AML-193 (cell line): ENCODE measurements at regions not wholly inside any gene's neighbourhood (a gene's known extent, or its start where the extent isn't known, plus 50 kb on each side); places are given as distances from the start of the nearest gene placed in this dataset.
"Not testable (repeated sequence)": the region's sequence is repeated elsewhere in the genome, so short reads cannot be mapped to it uniquely, and the experiment has no call there.

Experiments
- DNase-seq, 2 experiments: peaks; one replicate each; lab custom pipeline; 2025; lab: John Stamatoyannopoulos, UW

DNA sequence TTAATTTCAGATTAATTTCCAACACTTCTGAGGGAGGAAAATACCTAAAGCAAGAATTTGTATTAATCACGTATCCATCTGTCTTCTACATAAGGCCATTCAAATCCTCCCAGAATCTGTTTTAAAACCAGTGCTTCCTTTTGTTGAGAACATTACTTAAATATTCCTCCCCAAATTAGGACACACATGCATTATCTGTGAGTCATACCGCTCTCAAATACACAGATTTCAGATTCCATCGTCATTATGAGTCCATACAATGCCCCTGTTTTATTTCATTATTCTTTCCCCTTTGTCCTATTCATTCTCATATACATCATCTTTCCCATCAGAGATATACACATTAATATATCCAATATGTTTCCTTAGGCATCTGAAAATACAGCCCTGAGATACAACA, 57.3 kb upstream of the PRSS12 start:
- DNase-seq: no peak

DNA sequence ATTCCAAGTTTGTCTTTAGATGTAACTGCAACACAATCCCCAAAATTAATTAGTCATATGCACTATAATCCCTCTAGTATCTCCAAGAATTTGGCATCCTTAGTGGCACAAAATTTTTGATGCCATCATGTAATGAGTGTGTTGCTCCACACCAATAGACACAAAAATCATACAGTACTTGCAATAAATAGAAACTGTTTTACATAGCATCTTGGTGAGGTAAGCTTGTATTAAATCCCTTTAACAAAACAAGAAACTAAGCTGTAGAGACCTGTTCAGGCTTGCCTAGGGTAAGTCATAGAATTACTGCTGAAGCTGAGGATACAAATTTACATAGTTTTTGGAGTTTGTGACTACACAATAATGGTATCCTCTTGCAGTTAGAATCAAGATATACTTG, 64.5 kb upstream of the PRSS12 start:
- no peak for DNase-seq

DNA sequence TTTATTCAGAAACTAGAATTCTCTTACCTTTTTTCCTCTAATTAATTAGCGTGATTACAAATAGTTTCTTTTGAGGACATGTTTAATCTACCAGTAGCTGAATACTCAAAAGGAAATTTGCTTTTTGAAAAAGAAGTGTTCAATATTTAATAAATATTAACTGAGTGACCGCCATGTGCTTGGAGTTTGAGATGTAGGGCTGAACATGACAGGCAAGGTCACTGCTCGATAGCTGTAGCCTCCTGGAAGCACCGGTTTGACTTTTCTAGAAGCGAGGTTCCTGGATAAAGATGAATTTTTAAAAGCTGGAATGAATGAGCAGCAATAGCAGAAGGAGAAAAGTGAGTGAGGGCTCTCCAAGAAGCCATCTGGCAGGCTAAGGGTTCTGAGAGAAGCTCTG, 65.0 kb upstream of the PRSS12 start:
- not testable (repeated sequence) for DNase-seq

DNA sequence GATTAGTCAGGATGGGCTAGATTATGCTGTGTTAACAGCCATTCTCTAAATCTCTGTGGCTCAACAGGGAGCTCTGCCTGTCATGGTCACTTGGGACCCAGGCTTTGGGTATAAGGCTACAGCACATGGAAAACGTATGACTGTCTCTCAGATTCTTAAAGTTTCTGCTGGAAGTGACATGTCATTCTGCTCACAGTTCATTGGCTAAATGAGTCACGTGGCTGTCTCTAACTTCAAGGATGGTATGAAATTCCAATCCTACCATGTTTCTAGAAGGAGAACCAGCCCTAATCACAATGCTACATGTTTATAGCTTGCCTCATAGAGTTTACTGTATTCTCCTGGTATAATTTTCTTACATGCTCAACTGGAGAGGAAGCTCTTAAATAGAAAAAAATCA, 65.6 kb upstream of the PRSS12 start:
- not testable (repeated sequence) for DNase-seq

DNA sequence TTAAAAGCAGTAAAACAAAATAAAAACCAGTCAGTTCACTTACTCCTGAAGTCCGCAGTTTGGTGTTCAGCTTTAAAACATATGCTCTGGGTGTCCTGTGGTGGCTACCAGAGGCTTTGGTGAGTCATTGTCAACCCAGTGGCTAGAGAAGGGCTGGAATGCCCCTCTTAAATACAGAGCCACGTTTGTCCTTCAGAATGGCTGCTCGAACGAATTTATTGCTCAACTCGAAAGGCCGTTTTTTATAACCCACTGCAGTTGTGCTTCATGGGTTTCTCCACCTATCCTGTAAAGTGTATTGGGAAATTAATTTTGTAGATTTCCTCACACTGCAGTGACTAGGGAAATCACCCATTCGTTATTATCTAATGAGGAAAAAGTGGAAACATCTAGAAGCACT, 66.8 kb upstream of the PRSS12 start:
- not testable (repeated sequence) for DNase-seq

DNA sequence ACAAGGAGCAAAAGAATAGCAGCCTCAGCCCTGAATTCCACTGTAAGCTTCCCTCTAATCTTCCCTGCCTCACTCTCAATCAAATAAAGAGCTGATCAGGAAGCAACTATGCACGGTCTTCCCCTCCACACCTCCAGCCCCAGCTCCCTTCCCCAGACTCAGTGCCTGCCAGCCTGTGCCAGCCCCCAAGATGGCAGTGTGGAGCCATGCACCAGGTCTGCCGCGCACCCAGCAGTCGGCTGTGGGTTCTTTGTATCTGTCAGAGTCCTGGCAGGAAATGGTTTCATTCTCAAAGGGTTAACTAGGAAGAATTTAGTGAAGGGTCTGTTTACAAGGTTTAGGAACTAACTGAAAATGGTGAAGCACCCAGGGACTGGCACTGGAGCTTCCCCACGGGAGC, 71.3 kb upstream of the PRSS12 start:
- peak in 1 of 2 experiments; percentile 25 for DNase-seq

DNA sequence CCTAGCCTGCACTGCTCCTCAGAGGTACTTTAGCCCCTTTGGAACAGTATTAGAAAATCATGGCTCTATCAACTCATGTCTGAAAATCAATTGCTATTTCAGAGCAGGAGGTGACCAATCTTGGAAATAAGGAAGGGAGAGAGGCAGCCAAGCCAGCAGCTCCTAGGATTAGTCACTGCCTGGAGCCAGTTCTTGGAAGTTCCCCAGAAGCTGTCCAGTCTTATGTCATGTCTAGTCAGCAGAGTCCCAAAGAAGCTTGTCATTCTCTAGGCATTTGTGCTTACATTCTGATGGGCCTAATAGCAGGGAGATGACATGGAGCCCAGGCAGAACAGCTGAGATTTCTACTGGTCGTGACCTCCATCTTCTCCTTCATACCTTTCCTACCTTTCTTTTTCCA, 76.1 kb upstream of the PRSS12 start:
- DNase-seq: not testable (repeated sequence)

DNA sequence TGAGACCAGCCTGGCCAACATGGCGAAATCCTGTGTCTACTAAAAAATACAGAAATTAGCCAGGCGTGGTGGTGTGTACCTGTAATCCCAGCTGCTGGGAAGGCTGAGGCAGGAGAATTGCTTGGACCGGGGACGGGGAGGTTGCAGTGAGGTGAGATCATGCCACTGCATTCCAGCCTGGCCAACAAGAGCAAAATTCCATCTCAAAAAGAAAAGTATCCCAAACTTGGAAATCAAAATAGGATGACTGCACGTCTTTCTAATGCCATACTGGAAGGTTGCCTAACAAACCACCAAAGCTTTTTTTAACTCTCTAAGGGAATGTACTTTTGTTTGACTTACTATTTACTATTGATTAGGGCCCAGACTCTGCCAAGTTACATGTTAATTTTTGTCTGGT, 79.6 kb upstream of the PRSS12 start:
- not testable (repeated sequence) for DNase-seq

DNA sequence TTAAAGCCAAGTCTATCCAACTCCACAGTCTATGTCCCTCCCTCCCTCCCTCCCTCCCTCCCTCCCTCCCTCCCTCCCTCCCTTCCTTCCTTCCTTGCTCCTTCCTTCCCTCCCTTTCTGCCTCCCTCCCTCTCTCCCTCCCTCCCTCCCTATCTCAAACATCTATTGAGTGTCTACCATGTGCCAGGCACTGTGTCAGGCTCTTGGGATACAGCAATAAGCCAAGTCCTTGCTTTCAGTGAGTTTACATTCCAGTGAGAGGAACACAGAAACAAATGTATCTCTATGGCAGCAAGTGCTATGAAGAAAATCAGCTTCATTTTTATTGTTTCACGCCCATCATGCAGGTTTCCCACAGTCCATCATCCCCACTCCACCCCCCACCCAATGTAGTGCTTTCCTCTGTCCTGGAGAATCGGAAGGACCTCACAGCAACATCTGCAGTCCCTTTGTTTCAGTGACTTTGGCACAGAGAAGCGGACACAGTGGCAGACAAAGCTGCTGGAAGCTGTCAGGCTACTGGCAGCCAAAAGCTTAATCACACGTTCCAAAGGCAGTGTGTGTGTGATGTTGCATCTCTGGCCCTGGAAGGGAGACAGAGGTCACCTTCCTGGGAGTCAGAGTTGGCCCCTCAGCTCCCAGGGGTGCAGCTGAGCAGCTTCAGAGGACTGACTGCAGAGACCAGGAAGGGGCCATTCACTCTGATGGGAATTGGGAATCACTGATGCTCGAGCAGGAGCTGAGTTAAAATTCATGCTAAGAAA, 81.0 kb upstream of the PRSS12 start:
- DNase-seq: not testable (repeated sequence)

DNA sequence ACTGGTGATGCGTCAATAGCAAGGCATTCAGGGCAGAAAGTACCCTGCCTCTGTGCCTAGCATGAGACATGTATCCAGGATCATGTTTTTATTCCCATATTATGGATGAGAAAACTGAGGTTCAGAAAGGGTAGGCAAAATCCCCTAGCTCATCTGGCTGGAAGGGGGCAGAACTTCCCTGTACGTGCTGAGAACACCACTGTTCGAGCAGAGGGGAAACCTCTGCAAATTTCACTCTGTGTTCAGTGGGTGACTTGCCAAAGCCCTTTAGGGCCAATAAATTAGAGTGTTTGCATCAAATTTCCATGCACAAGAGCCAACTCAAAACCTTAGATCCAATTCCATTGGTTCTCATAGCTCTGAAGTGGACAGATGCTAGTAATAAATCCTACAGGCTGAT, 82.6 kb upstream of the PRSS12 start:
- DNase-seq: not testable (repeated sequence)

DNA sequence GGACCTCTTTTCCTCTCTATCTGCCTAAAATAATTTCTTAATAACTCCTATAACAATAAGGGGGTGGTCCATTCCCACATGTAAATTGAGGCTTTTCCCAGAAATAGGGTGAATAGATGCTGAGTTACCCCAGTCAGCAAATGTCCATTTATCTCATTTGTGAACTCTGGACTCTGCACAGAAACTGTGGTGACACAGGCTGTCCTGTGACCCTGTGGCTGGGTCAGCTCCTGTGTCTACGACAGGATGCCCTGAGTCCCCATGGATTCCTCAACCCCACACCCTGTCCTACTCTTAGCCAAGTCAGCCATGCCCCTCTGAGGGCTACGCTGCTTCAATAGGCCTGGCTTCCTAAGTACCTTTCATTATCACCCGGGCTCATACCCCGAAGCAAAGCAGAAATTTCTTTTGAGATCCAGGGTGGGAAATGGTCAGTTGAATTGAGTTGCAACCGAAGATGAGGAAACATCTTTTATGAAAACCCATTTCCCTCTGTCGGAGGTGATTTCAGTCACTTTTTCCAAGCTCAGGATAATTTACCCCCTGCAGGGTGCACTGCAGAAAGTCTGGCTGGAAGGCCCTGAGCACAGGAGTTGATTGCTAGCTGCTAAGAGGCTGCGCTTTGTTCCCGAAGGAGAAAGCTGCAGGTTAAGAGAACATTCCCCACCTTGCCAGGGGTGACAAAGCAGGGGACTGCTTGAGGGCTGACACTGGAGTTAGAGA, 89.5 kb upstream of the PRSS12 start:
- not testable (repeated sequence) for DNase-seq

DNA sequence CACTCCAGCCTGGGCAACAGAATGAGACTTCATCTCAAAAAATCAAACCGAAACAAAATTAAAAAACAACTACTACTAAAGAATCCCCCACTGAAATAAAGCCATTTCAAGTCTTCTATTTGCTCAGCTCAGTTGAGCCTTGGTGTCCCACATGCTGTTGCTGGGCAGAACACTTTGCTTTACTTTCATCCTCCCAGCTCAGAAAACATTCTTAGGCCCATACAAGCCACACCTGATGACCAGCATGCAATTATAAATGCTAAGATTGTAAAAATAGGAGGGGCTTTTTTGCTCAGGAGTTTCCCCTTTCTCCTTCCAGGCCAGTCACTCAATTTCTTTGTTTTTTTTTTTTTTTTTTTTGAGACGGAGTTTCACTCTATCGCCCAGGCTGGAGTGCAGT, 94.6 kb upstream of the PRSS12 start:
- not testable (repeated sequence) for DNase-seq

DNA sequence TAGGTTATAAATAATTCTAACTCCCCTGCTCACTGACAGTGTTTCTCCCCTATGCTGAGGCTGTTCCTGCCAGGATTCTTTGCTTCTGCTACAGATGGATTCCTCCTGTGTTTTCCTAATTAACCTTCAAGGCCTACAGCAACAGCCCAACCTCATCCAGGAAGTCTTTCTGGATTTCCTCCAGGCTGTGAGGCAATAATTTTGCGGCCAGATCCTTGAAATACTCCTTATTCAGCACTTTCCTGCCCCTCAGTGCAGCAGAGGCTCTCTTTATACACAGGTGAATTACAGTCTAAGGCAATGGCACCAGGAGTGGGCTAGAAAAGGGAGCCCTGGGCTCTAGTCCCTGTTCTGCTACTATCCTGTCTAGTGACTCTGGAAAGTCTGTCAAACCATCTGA, 102.1 kb upstream of the PRSS12 start:
- not testable (repeated sequence) for DNase-seq

DNA sequence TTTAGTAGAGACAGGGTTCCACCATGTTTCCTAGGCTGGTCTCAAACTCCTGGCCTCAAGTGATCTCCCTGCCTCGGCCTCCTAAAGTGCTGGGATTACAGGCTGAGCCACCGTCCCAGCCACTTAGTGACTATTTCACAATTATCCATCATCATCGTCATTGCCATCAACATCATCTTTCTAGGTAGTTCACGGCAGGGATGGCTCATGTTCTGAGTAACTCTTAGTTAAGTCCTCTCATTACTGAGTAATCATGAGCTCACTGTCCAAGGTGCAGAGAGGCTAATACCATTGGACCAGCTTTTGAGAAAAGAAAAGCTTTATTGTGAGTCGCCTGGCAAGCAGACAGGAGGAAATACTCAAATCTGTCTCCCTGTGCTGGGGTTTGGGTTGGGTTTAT, 108.6 kb upstream of the PRSS12 start:
- not testable (repeated sequence) for DNase-seq

DNA sequence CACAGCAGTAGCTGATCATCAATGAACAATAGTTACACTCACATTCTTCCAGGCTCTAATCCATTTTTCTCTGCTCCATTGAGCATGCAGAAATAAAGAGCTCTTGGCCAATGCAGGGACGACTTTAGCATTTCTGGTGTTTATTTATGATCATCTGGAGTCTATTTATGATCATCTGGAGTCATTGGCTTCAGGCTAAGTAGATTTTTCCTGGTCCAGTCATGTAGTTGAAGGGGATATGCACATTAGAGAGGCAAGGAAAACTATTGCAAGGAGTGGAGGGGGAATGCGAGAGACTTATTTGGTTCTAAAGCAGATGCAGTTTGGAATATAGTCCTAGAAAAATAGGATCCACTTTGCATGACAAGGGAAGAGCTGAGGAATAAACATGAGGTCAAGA, 113.0 kb upstream of the PRSS12 start:
- DNase-seq: not testable (repeated sequence)

DNA sequence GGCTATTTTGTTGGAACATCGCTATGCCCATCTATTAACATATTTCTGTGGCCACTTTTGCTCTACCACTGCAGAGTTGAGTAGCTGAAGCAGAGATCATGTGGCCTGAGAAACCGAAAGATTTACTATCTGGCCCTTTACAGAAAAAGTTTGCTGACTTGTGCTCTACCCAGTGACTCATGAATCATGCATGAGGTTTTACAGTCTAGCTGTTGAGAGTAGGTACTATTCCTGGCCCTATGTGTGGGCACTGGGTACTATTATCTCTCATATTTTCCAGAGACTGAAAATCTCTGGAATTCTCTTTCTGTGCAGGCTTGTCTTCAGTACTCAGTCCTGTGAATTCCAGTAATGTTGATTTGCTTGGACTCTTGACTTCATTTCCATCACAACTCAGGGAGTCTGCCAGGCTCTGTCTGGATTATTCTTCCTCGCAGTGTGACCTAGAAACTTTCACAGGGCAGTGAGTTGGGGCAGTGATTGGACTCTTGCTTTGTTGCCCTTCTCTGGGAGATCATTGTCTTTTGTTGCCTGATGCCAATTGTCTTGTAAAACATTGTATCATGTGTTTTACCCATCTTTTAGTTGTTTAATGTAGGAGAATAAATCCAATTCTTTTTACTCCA, 121.3 kb upstream of the PRSS12 start:
- DNase-seq: not testable (repeated sequence)

DNA sequence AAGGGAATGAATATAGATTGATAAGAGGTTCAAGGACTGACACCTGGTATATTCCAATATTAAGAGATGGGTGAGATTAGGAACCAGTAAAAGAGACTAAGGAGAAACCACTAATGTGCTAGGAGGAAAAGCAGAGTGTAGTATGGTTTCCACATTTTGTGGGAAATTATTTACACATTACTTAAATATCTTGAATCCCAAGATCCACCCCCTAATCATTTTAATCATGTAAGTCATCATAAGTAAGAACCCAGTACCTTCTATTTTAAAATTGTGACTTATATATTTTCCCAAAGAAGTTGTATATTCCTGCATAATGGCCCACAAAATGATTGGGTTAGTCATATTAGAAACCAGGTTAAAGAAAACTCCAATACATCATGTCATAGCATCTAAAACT, 122.0 kb upstream of the PRSS12 start:
- not testable (repeated sequence) for DNase-seq

DNA sequence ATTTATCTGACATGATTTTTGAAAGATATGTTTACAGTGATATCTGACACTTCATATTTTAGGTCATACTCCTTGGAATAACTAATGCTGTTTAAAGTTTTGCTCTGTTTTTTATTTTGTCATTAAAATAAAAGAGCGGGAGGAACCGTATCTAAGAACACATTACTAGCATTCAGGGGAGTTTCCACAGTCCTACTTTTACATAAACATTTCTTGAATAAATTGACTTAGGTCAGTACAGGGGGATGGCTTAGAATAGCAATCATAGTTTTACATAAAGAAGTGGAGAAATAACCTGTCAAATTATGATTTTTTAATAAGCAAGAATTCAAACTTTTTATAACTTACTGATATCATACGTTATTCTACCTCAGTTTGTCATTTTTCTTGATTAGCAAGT, 123.1 kb upstream of the PRSS12 start:
- not testable (repeated sequence) for DNase-seq

DNA sequence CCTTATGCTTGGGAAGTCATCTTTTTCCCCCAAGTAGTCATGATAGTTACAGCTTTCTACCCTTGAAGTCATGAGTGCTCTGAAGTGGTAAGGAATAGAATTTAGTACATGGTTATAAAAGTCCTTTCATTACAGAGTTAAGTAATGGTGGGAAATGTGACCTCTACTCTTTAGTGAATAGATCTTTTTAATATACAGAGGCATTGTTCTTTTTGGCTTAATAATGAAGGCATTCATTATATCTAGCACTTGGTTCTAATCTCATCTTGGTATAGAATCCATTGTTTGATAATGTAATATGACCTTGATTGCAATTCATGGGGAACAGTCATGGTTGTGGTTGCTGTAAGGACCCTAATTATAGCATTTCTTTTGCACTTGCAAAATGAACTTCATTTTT, 125.0 kb upstream of the PRSS12 start:
- DNase-seq: not testable (repeated sequence)

DNA sequence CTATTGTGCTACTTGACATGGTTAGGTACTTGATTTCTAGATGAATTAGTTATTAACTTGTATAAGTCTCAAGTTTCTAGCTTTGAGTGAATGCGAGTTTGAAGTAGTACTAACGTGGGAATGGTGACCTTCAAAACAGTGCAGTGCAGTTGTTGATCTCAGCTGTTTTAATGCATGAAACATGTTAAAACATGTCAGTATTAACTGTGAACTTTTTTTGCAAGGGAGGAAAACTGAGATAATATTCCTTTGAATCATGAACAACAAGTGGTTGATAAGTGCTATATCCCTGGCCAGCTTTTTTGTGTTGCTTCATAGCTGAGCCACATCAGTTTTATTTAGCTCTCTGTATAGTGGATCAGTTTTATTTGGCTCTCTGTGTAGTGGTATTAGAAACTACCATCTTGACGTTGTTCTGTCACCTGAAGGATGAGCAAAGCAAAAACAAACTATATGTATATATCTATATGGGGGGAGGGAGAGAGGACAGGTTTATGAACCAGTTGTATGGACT, 133.1 kb upstream of the PRSS12 start:
- DNase-seq: not testable (repeated sequence)

DNA sequence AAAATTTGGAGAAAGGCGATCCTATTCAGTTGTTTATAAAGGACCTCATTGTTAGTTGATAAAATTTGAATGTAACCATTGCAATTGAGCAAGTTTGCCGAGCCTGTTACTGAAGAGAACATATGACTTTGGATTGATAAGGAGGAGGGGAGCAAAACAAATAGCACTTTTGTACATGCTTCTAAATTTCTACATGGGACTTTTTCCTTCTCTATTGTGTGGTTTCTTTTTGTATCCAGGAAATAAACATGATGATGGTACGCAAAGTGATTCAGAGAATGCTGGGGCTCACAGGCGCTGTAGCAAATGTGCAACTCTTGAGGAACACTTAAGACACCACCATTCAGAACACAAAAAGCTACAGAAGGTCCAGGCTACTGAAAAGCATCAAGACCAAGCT, 140.2 kb upstream of the PRSS12 start:
- not testable (repeated sequence) for DNase-seq

DNA sequence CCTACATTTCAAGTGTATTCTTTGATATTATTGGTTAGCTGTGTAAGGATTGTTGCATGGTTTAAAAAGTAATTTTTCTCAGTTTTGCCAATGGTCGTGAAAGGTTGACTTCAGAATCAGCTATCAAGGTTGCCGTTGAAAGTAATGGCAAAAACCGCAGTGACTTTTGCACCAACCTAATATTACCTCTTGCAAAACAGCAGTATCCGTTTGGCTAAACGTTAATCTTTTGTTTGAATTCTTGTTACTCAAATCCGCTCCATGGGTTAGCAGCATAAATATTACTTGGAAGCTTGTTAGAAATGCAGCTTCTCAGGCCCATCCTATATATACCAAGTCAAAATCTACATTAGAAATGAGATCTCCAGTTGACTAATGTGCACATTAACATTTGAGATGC, 141.6 kb upstream of the PRSS12 start:
- DNase-seq: not testable (repeated sequence)

DNA sequence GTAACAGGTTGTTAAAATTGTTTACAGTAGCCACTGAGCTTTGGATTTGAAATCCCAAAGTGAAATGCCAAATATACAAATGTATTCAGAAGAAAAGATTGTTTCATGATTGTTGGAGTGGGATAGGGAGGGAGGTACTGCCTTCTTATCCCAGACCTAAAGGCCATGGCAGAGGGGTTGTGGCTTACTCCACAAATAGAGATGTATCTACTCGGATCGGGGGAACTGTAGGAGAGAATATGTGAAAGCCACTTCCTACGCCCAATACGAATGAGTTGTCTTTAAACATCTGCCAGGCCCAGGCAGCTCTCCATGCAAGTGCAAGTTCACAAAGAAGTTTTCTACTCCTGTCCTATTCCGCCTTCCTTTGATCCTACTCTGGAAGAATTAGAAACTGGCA, 150.2 kb upstream of the PRSS12 start:
- not testable (repeated sequence) for DNase-seq
